ENCODE measurements at regions not wholly inside any gene's neighbourhood (a gene's known extent, or its start where the extent isn't known, plus 50 kb on each side); places are given as distances from the start of the nearest gene placed in this dataset.

DNA sequence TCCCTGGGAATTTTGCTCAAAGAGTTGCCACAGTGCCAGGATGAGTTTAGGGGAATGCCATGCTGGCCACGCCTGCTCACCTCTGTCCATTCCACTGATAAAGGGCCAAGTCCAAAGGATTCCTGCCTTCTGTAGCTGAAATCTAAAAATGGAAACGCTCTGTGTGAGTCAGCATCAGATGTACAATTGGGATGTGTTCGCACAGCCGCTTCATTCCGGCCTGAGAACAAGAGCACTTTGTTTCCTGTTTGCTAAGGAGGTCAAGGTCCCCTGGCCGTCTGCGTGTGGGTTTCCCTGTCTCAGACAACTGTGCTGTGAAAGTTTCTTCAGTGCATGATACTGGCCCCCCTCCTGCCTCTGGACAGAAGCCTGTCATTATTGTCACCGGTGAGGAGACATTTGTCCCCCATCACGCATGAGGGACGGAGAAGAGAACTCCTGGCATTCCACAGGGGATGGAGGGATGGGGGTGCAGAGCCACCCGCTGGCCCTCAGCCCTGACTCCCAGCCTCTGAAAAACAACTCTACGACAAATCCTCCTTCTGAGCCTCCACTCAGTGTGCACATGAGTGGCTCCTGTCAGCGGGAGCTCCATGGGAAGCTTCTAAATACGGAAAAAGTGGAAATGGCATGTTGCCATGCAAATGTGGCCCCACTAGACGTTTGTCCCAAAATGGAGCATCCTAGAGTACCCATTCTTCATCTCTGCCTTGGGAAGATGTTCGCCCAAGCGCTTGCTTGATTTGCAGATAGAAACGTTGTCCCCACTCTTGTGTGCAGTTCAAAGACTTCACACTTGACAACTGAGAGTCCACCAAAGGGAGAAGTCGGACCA is 143.5 kb upstream of the AFDN start (continued):
- TF ChIP-seq, protein P1, sequence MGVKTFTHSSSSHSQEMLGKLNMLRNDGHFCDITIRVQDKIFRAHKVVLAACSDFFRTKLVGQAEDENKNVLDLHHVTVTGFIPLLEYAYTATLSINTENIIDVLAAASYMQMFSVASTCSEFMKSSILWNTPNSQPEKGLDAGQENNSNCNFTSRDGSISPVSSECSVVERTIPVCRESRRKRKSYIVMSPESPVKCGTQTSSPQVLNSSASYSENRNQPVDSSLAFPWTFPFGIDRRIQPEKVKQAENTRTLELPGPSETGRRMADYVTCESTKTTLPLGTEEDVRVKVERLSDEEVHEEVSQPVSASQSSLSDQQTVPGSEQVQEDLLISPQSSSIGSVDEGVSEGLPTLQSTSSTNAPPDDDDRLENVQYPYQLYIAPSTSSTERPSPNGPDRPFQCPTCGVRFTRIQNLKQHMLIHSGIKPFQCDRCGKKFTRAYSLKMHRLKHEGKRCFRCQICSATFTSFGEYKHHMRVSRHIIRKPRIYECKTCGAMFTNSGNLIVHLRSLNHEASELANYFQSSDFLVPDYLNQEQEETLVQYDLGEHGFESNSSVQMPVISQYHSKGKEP (CRISPR knock-in tag; IDR thresholded peaks at IDR 0.05), result no peak
- TF ChIP-seq CAMTA2 (CRISPR knock-in tag; IDR thresholded peaks at IDR 0.05; ENCODE audit: borderline replicate concordance) (0 out of 2 replicates have a peak, but pooled peaks have one; percentile 38), ZNF816 (CRISPR knock-in tag; IDR thresholded peaks at IDR 0.05; ENCODE audit: borderline replicate concordance) (no peak; the same call in 1 of the 2 replicates), THAP11 (CRISPR knock-in tag; IDR thresholded peaks at IDR 0.05) (peak; percentile 86), ZMYM4 (CRISPR knock-in tag; IDR thresholded peaks at IDR 0.05) (peak; percentile 95), REL (CRISPR knock-in tag; conservative IDR thresholded peaks at IDR 0.05) (no peak), ERF (CRISPR knock-in tag; IDR thresholded peaks at IDR 0.05) (peak; percentile 100), ZNF629 (CRISPR knock-in tag; conservative IDR thresholded peaks at IDR 0.05) (peak; percentile 43; the same call in 1 of the 2 replicates), ZNF672 (CRISPR knock-in tag; IDR thresholded peaks at IDR 0.05) (no peak), NFATC3 (CRISPR knock-in tag; IDR thresholded peaks at IDR 0.05) (peak; percentile 77; the same call in 1 of the 2 replicates), ZNF331 (CRISPR knock-in tag; IDR thresholded peaks at IDR 0.05) (peak; percentile 98), ZNF207 (IDR thresholded peaks at IDR 0.05; ENCODE audit: borderline replicate concordance) (no peak), ZNF747 (CRISPR knock-in tag; IDR thresholded peaks at IDR 0.05; ENCODE audit: borderline replicate concordance) (peak; percentile 40; the same call in 1 of the 2 replicates)
- TF ChIP-seq, protein P2, sequence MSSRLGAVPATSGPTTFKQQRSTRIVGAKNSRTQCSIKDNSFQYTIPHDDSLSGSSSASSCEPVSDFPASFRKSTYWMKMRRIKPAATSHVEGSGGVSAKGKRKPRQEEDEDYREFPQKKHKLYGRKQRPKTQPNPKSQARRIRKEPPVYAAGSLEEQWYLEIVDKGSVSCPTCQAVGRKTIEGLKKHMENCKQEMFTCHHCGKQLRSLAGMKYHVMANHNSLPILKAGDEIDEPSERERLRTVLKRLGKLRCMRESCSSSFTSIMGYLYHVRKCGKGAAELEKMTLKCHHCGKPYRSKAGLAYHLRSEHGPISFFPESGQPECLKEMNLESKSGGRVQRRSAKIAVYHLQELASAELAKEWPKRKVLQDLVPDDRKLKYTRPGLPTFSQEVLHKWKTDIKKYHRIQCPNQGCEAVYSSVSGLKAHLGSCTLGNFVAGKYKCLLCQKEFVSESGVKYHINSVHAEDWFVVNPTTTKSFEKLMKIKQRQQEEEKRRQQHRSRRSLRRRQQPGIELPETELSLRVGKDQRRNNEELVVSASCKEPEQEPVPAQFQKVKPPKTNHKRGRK (CRISPR knock-in tag; IDR thresholded peaks at IDR 0.05), result no peak; the same call in 1 of the 2 replicates
- TF ChIP-seq, protein P3, sequence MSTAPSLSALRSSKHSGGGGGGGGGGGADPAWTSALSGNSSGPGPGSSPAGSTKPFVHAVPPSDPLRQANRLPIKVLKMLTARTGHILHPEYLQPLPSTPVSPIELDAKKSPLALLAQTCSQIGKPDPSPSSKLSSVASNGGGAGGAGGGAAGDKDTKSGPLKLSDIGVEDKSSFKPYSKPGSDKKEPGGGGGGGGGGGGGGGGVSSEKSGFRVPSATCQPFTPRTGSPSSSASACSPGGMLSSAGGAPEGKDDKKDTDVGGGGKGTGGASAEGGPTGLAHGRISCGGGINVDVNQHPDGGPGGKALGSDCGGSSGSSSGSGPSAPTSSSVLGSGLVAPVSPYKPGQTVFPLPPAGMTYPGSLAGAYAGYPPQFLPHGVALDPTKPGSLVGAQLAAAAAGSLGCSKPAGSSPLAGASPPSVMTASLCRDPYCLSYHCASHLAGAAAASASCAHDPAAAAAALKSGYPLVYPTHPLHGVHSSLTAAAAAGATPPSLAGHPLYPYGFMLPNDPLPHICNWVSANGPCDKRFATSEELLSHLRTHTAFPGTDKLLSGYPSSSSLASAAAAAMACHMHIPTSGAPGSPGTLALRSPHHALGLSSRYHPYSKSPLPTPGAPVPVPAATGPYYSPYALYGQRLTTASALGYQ (CRISPR knock-in tag; IDR thresholded peaks at IDR 0.05), result peak; percentile 97; the same call in 1 of the 2 replicates
- TF ChIP-seq, protein P4, sequence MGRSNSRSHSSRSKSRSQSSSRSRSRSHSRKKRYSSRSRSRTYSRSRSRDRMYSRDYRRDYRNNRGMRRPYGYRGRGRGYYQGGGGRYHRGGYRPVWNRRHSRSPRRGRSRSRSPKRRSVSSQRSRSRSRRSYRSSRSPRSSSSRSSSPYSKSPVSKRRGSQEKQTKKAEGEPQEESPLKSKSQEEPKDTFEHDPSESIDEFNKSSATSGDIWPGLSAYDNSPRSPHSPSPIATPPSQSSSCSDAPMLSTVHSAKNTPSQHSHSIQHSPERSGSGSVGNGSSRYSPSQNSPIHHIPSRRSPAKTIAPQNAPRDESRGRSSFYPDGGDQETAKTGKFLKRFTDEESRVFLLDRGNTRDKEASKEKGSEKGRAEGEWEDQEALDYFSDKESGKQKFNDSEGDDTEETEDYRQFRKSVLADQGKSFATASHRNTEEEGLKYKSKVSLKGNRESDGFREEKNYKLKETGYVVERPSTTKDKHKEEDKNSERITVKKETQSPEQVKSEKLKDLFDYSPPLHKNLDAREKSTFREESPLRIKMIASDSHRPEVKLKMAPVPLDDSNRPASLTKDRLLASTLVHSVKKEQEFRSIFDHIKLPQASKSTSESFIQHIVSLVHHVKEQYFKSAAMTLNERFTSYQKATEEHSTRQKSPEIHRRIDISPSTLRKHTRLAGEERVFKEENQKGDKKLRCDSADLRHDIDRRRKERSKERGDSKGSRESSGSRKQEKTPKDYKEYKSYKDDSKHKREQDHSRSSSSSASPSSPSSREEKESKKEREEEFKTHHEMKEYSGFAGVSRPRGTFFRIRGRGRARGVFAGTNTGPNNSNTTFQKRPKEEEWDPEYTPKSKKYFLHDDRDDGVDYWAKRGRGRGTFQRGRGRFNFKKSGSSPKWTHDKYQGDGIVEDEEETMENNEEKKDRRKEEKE (IDR thresholded peaks at IDR 0.05), result no peak
- TF ChIP-seq, protein P5, sequence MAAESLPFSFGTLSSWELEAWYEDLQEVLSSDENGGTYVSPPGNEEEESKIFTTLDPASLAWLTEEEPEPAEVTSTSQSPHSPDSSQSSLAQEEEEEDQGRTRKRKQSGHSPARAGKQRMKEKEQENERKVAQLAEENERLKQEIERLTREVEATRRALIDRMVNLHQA (CRISPR knock-in tag; IDR thresholded peaks at IDR 0.05), result 0 out of 2 replicates have a peak, but pooled peaks have one; percentile 86
- TF ChIP-seq, protein P6, sequence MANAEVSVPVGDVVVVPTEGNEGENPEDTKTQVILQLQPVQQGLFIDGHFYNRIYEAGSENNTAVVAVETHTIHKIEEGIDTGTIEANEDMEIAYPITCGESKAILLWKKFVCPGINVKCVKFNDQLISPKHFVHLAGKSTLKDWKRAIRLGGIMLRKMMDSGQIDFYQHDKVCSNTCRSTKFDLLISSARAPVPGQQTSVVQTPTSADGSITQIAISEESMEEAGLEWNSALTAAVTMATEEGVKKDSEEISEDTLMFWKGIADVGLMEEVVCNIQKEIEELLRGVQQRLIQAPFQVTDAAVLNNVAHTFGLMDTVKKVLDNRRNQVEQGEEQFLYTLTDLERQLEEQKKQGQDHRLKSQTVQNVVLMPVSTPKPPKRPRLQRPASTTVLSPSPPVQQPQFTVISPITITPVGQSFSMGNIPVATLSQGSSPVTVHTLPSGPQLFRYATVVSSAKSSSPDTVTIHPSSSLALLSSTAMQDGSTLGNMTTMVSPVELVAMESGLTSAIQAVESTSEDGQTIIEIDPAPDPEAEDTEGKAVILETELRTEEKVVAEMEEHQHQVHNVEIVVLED (CRISPR knock-in tag; IDR thresholded peaks at IDR 0.05; ENCODE audit: borderline replicate concordance), result 0 out of 2 replicates have a peak, but pooled peaks have one; percentile 76
